ENCODE measurements at regions not wholly inside any gene's neighbourhood (a gene's known extent, or its start where the extent isn't known, plus 50 kb on each side); places are given as distances from the start of the nearest gene placed in this dataset.
A peak's percentile ranks its signal among the peaks of the same experiment; 100 is the strongest.
"Not testable (repeated sequence)": the region's sequence is repeated elsewhere in the genome, so short reads cannot be mapped to it uniquely, and the experiment has no call there.

DNA sequence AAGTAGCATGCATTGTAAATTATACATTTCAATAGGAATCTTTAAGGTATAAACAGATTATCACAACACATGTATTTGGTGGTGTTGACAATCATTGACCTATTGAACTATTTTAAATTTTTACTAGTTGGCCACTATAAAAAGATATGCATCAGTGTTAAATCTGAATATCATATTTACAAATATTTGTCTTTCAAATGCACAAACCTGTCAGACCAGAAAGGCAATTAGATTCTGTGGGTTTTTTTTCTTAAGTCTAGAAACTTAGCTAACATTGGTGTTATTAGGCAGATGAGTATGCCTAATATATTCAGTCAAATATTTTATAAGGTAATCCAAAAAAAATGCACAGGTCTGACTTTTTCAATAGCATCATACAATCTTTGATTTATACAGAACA is 241.4 kb upstream of the DGKB start:
- H3K9ac ChIP-seq (ENCODE audit: low read length), result no peak overlapping the region
- H3K4me1 ChIP-seq (ENCODE audit: control insufficient read depth, insufficient read depth, low read length), result no peaks in the 10 kb centered on the region
- H3K27me3 ChIP-seq (replicated peaks; ENCODE audit: control insufficient read depth, insufficient read depth, low read length), result no peaks in the 10 kb centered on the region
- H3K36me3 ChIP-seq (ENCODE audit: control insufficient read depth, insufficient read depth, low read length, severe bottlenecking), result no peaks in the 10 kb centered on the region
- no peak for DNase-seq (ENCODE audit: low read depth)
- H3K4me3 ChIP-seq (ENCODE audit: low read length), result no peak overlapping the region
- no peaks in the 10 kb centered on the region for H3K9me3 ChIP-seq (ENCODE audit: control insufficient read depth, low read length)

- Histone ChIP-seq H3K36me3 (ENCODE audit: control insufficient read depth, insufficient read depth, low read length, severe bottlenecking) (no peaks in the 10 kb centered on the region), H3K9ac (ENCODE audit: low read length) (no peak overlapping the region), H3K27me3 (replicated peaks; ENCODE audit: control insufficient read depth, insufficient read depth, low read length) (no peaks in the 10 kb centered on the region), H3K4me3 (ENCODE audit: low read length) (no peak overlapping the region), H3K4me1 (ENCODE audit: control insufficient read depth, insufficient read depth, low read length) (no peaks in the 10 kb centered on the region), H3K9me3 (ENCODE audit: control insufficient read depth, low read length) (no peaks in the 10 kb centered on the region)
- no peak for DNase-seq (ENCODE audit: low read depth)
Observed at GRCh38 chr7:15143121-15143520, 240.6 kb upstream of the DGKB start.

DNA sequence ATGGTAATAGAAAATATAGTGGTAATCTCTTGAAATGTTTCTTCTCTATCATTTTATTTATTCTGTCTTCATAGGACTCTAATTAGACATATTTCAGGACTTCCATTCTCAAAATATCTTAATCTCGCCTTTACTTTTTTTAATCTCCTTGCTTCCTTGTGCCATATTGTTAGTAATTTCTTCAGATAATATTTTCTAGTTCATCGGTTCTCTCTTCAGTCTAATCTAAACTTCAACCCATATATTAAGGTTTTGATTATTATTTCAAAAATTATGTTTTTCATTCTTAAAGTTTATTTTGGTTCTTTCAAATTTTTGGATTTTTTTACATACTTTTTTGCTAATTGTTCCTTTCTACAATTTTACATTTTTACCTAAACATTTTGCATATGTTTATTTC is 237.9 kb upstream of the DGKB start:
- Histone ChIP-seq H3K4me1 (ENCODE audit: control insufficient read depth, insufficient read depth, low read length) (no peaks in the 10 kb centered on the region), H3K27me3 (replicated peaks; ENCODE audit: control insufficient read depth, insufficient read depth, low read length) (no peaks in the 10 kb centered on the region), H3K36me3 (ENCODE audit: control insufficient read depth, insufficient read depth, low read length, severe bottlenecking) (no peaks in the 10 kb centered on the region), H3K4me3 (ENCODE audit: low read length) (no peak overlapping the region), H3K9ac (ENCODE audit: low read length) (no peak overlapping the region), H3K9me3 (ENCODE audit: control insufficient read depth, low read length) (no peaks in the 10 kb centered on the region)
- no peak for DNase-seq (ENCODE audit: low read depth)

GRCh38 chr7:15131661-15132060 is 229.1 kb upstream of the DGKB start:
- DNase-seq (ENCODE audit: low read depth), result peak; percentile 7
- Histone ChIP-seq H3K9ac (ENCODE audit: low read length) (no peak overlapping the region), H3K9me3 (ENCODE audit: control insufficient read depth, low read length) (no peaks in the 10 kb centered on the region), H3K27me3 (replicated peaks; ENCODE audit: control insufficient read depth, insufficient read depth, low read length) (no peaks in the 10 kb centered on the region), H3K36me3 (ENCODE audit: control insufficient read depth, insufficient read depth, low read length, severe bottlenecking) (no peaks in the 10 kb centered on the region), H3K4me3 (ENCODE audit: low read length) (no peak overlapping the region), H3K4me1 (ENCODE audit: control insufficient read depth, insufficient read depth, low read length) (peaks cover 7% of the 10 kb centered on the region)

DNA sequence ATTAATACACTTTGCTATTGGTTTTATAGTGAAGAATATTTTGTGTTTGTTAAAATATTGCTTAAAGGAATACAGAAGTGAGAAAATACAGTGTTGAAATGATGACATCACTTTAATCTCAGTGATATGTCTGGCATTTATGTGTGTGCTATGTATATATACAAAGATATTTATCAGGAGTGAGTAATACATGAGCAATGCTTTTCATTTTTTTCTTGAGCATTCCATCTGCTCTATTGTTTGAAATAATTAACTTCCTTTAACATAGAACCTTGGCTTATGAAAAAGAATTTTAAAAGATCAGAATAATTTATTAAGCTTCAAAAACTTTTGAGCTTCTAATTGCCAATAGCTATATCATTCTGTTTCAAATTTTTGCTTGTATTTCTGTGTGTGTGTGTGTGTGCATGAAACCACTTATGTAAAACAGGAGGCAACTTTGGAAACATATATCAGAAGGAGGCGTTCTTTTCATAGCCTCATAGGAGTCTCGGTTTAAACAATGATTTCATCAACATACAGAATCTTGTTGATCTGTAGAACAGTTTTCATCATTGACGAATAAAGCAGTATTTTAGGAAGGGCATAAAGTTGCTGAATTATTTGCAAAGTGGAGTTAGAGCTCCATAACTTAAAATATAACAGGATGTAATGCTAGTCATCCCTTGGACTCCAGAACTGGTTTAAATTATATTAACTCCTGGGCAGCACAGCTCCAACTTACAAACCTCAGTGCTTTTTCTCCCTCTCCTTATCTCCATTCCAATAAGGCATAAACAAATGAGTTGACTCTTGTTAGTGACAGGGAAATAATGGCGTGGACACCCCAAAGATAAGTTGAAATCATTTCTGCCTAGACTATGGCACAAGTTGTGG is 228.4 kb upstream of the DGKB start:
- peak; percentile 64 for DNase-seq (ENCODE audit: low read depth)
- H3K36me3 ChIP-seq (ENCODE audit: control insufficient read depth, insufficient read depth, low read length, severe bottlenecking), result no peaks in the 10 kb centered on the region
- H3K4me1 ChIP-seq (ENCODE audit: control insufficient read depth, insufficient read depth, low read length), result peaks cover 7% of the 10 kb centered on the region
- H3K4me3 ChIP-seq (ENCODE audit: low read length), result no peak overlapping the region
- no peaks in the 10 kb centered on the region for H3K27me3 ChIP-seq (replicated peaks; ENCODE audit: control insufficient read depth, insufficient read depth, low read length)
- no peaks in the 10 kb centered on the region for H3K9me3 ChIP-seq (ENCODE audit: control insufficient read depth, low read length)
- no peak overlapping the region for H3K9ac ChIP-seq (ENCODE audit: low read length)

DNA sequence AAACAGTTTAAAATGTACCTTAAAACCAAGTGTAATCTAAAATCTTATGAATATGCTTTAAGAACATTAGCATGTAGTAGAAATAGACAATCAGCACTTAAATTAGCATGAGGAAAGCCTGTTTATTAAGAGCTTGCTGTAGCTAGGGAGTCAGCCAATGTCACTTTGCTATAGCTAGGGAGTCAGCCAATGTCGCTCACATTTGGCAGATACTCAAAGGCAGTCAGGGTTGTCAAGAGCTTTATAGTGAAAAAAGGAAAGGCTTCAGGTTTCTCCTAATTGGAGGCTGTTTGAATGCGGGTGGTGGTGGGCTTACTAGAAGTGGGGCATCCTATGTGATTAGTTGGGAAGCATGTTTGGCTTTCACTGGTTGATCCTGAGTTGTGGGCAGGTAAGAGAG is 226.2 kb upstream of the DGKB start:
- no peak overlapping the region for H3K4me3 ChIP-seq (ENCODE audit: low read length)
- H3K9ac ChIP-seq (ENCODE audit: low read length), result no peak overlapping the region
- no peaks in the 10 kb centered on the region for H3K36me3 ChIP-seq (ENCODE audit: control insufficient read depth, insufficient read depth, low read length, severe bottlenecking)
- H3K27me3 ChIP-seq (replicated peaks; ENCODE audit: control insufficient read depth, insufficient read depth, low read length), result no peaks in the 10 kb centered on the region
- H3K9me3 ChIP-seq (ENCODE audit: control insufficient read depth, low read length), result no peaks in the 10 kb centered on the region
- H3K4me1 ChIP-seq (ENCODE audit: control insufficient read depth, insufficient read depth, low read length), result peaks cover 7% of the 10 kb centered on the region
- no peak for DNase-seq (ENCODE audit: low read depth)

DNA sequence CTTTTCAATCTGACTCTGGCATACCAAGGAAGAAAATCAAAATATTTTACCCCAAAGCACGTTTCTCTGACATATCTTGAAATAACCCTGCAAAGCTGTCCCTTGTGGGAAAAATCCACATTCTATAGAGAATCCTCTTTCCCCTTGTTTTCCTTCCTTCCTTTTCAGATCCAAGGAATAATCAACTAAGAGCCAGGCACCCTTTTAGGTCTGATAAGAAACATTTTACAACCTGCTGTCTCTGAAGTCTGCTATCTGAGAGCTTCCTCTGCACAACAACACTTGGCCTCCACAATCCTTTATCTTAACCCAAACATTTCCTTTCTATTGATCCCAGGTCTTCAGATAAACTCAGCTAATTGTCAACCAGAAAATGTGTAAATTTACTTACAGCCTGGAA is 224.1 kb upstream of the DGKB start:
- not testable (repeated sequence) for H3K36me3 ChIP-seq (ENCODE audit: control insufficient read depth, insufficient read depth, low read length, severe bottlenecking); H3K4me1 ChIP-seq (ENCODE audit: control insufficient read depth, insufficient read depth, low read length); H3K27me3 ChIP-seq (replicated peaks; ENCODE audit: control insufficient read depth, insufficient read depth, low read length); DNase-seq (ENCODE audit: low read depth); H3K4me3 ChIP-seq (ENCODE audit: low read length); H3K9ac ChIP-seq (ENCODE audit: low read length); H3K9me3 ChIP-seq (ENCODE audit: control insufficient read depth, low read length)

DNA sequence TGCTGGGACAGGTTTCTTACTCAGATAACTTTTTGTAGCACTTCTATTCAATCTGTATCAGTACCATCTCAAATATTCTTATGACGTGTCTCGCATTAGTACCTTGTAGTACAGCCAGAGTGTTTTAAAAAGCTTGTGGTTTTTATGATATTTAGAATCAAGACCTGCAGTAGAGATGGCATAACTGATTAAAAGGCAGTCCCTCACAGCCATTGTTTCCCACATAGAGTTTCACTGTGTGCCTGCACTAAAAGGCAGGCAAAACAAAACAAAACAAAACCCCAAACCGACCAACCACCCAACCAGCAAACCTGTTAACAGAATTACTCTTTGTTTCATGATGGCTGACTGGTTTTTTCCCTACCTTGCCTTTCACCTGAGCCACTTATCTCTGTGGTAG is 221.3 kb upstream of the DGKB start:
- Histone ChIP-seq H3K4me3 (ENCODE audit: low read length) (no peak overlapping the region), H3K4me1 (ENCODE audit: control insufficient read depth, insufficient read depth, low read length) (no peaks in the 10 kb centered on the region), H3K36me3 (ENCODE audit: control insufficient read depth, insufficient read depth, low read length, severe bottlenecking) (no peaks in the 10 kb centered on the region), H3K27me3 (replicated peaks; ENCODE audit: control insufficient read depth, insufficient read depth, low read length) (no peaks in the 10 kb centered on the region), H3K9ac (ENCODE audit: low read length) (no peak overlapping the region), H3K9me3 (ENCODE audit: control insufficient read depth, low read length) (no peaks in the 10 kb centered on the region)
- DNase-seq (ENCODE audit: low read depth), result no peak

DNA sequence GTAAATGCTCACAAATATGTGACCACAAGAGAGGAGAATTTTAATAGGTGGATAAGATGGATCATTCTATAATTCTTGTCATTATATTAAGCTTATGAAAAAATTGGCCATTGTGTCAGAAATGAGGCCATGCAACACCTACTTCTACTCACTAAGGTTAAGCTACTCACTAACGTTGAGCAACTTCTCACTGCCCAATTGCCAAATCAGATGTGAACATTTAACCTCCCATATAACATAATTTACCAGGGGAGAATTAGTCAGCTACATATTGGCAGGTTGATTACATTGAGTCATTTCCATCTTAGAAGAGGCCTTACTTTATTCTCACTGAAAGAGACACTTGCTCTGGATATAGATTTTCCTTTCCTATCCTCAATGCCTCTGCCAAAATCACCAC is 211.2 kb upstream of the DGKB start:
- Histone ChIP-seq H3K36me3 (ENCODE audit: control insufficient read depth, insufficient read depth, low read length, severe bottlenecking) (no peaks in the 10 kb centered on the region), H3K9ac (ENCODE audit: low read length) (no peak overlapping the region), H3K4me1 (ENCODE audit: control insufficient read depth, insufficient read depth, low read length) (no peaks in the 10 kb centered on the region), H3K4me3 (ENCODE audit: low read length) (no peak overlapping the region), H3K27me3 (replicated peaks; ENCODE audit: control insufficient read depth, insufficient read depth, low read length) (no peaks in the 10 kb centered on the region), H3K9me3 (ENCODE audit: control insufficient read depth, low read length) (no peaks in the 10 kb centered on the region)
- DNase-seq (ENCODE audit: low read depth), result no peak

GRCh38 chr7:15105711-15106110 is 203.2 kb upstream of the DGKB start:
- DNase-seq (ENCODE audit: low read depth), result no peak
- no peaks in the 10 kb centered on the region for H3K4me1 ChIP-seq (ENCODE audit: control insufficient read depth, insufficient read depth, low read length)
- no peaks in the 10 kb centered on the region for H3K36me3 ChIP-seq (ENCODE audit: control insufficient read depth, insufficient read depth, low read length, severe bottlenecking)
- H3K9me3 ChIP-seq (ENCODE audit: control insufficient read depth, low read length), result no peaks in the 10 kb centered on the region
- H3K27me3 ChIP-seq (replicated peaks; ENCODE audit: control insufficient read depth, insufficient read depth, low read length), result no peaks in the 10 kb centered on the region
- no peak overlapping the region for H3K4me3 ChIP-seq (ENCODE audit: low read length)
- H3K9ac ChIP-seq (ENCODE audit: low read length), result no peak overlapping the region

GRCh38 chr7:15104411-15105092 is 202.0 kb upstream of the DGKB start:
- H3K4me3 ChIP-seq (ENCODE audit: low read length), result no peak overlapping the region
- no peaks in the 10 kb centered on the region for H3K36me3 ChIP-seq (ENCODE audit: control insufficient read depth, insufficient read depth, low read length, severe bottlenecking)
- no peaks in the 10 kb centered on the region for H3K9me3 ChIP-seq (ENCODE audit: control insufficient read depth, low read length)
- H3K9ac ChIP-seq (ENCODE audit: low read length), result no peak overlapping the region
- H3K4me1 ChIP-seq (ENCODE audit: control insufficient read depth, insufficient read depth, low read length), result no peaks in the 10 kb centered on the region
- DNase-seq (ENCODE audit: low read depth), result no peak
- no peaks in the 10 kb centered on the region for H3K27me3 ChIP-seq (replicated peaks; ENCODE audit: control insufficient read depth, insufficient read depth, low read length)

All from adipocyte (in vitro differentiated cells).